Endothelial cell (in vitro differentiated cells): ENCODE measurements at regions not wholly inside any gene's neighbourhood (a gene's known extent, or its start where the extent isn't known, plus 50 kb on each side); places are given as distances from the start of the nearest gene placed in this dataset.

Experiments used
- DNase-seq: peaks from one replicate; pipeline ENCODE4 v3.0.0; 2021; ENCODE audit warnings: low spot score
- H3K27ac Mint-ChIP-seq: one replicate; pipeline ENCODE4 v1.8.0; 2021; ENCODE audit warnings: mixed read lengths, inconsistent platforms; ENCODE audit not compliant: unreplicated experiment
- H3K27me3 Mint-ChIP-seq: one replicate; pipeline ENCODE4 v1.8.0; 2021; ENCODE audit warnings: mild to moderate bottlenecking, moderate library complexity, mixed read lengths, inconsistent platforms; ENCODE audit not compliant: unreplicated experiment
- H3K36me3 Mint-ChIP-seq: one replicate; pipeline ENCODE4 v1.8.0; 2021; ENCODE audit warnings: mild to moderate bottlenecking, low read depth, mixed read lengths, inconsistent platforms; ENCODE audit not compliant: unreplicated experiment
- H3K4me1 Mint-ChIP-seq: one replicate; pipeline ENCODE4 v1.8.0; 2021; ENCODE audit warnings: mild to moderate bottlenecking, mixed read lengths, inconsistent platforms; ENCODE audit not compliant: unreplicated experiment
- H3K4me3 Mint-ChIP-seq: one replicate; pipeline ENCODE4 v1.8.0; 2021; ENCODE audit warnings: mild to moderate bottlenecking, mixed read lengths, inconsistent platforms; ENCODE audit not compliant: unreplicated experiment
- H3K9me3 Mint-ChIP-seq: one replicate; pipeline ENCODE4 v1.8.0; 2021; ENCODE audit warnings: mixed read lengths, inconsistent platforms; ENCODE audit not compliant: unreplicated experiment
- TF ChIP-seq, protein P1 (sequence below): fragments of 200-600 bp; sonication (generic); IDR thresholded peaks from one replicate; pipeline ENCODE4 v1.5.0; 2021; ENCODE audit warnings: antibody characterized with exemption; ENCODE audit not compliant: unreplicated experiment

DNA sequence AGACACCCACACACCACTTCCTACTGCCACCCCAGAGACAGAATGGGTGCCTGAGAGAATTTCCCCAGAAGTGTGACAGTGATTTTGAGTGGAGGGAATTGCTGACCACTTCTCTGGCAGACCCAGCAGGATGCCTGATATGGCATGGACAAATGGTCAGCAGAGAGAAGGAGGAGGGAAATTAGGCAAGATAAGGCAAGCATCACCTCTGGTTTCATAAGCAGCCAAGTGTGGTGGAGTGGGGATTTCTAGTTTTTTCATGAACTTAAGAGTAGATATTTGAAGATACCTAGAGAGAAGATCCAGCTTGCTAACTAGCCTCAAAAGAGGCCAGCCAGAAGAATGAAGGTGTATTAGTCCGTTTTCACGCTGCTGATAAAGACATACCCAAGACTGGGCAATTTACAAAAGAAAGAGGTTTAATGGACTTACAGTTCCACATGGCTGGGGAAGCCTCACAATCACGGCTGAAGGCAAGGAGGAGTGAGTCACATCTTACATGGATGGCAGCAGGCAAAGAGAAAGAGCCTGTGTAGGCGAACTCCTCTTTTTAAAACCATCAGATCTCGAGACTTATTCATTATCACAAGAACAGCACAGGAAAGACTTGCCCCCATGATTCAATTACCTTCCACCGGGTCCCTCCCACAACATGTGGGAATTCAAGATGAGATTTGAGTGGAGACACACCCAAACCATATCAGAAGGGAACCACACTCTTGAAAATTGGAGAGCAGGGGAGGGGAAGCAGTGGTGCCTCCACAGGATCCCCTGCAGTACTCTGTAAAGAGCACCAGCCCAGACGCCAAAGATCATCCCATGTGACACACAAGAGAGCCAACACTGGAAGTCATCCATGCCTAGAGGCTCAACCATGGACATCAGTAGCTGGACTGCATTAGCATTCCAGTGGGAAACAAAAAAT, 64.2 kb downstream of the RBM43 start:
- TF ChIP-seq, protein P1, sequence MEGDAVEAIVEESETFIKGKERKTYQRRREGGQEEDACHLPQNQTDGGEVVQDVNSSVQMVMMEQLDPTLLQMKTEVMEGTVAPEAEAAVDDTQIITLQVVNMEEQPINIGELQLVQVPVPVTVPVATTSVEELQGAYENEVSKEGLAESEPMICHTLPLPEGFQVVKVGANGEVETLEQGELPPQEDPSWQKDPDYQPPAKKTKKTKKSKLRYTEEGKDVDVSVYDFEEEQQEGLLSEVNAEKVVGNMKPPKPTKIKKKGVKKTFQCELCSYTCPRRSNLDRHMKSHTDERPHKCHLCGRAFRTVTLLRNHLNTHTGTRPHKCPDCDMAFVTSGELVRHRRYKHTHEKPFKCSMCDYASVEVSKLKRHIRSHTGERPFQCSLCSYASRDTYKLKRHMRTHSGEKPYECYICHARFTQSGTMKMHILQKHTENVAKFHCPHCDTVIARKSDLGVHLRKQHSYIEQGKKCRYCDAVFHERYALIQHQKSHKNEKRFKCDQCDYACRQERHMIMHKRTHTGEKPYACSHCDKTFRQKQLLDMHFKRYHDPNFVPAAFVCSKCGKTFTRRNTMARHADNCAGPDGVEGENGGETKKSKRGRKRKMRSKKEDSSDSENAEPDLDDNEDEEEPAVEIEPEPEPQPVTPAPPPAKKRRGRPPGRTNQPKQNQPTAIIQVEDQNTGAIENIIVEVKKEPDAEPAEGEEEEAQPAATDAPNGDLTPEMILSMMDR, result no peak
- H3K4me3 Mint-ChIP-seq, result no peak overlapping the region
- no peaks in the 10 kb centered on the region for H3K36me3 Mint-ChIP-seq
- peaks cover 1% of the 10 kb centered on the region for H3K27me3 Mint-ChIP-seq
- H3K9me3 Mint-ChIP-seq, result no peaks in the 10 kb centered on the region
- no peak overlapping the region for H3K27ac Mint-ChIP-seq
- DNase-seq, result no peak
- peaks cover 12% of the 10 kb centered on the region for H3K4me1 Mint-ChIP-seq

DNA sequence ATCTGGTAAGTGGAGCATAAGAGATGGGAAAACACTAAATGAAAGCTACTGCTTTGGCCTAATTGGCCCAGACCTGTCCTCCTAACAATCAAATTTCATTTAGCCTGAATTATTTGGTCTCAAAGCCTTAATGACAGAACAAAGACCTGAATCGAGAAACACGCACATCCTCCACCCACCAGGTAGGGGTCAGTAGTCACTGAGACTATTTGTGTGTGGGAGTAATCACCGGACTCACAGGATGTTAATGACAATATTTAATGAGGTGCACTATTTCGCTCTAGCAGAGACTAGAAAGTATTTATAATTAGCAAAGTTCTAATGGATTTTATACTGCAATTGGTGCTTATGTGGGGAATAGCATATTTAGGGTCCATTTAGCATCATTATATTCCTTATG, 68.1 kb downstream of the RBM43 start:
- Mint-ChIP-seq H3K36me3 (no peaks in the 10 kb centered on the region), H3K27me3 (peaks cover 1% of the 10 kb centered on the region), H3K9me3 (no peaks in the 10 kb centered on the region), H3K4me3 (no peak overlapping the region), H3K4me1 (peaks cover 12% of the 10 kb centered on the region), H3K27ac (no peak overlapping the region)
- DNase-seq, result no peak
- TF ChIP-seq, protein P1, result no peak

DNA sequence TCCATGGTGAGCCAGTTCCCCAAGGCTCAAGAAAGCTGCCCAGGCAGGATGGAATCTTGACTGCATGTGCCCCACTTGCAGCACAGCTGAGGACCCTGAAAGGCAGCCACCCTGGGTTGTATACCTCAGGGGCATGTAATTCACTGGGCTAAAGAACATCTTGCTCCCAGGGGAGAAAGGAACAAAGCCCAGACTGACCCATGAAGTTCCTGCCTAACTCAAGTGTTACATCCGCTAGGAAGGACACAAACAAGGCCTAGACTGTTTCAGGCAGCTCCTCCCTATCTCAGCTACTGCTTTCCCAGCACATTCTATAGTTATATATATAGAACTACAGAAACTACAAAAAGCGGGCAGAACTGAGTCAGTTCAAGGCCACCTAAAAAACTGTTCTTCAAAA, 69.0 kb downstream of the RBM43 start:
- Mint-ChIP-seq H3K27me3 (no peaks in the 10 kb centered on the region), H3K4me3 (no peak overlapping the region), H3K27ac (no peak overlapping the region), H3K4me1 (peaks cover 12% of the 10 kb centered on the region), H3K36me3 (no peaks in the 10 kb centered on the region), H3K9me3 (no peaks in the 10 kb centered on the region)
- TF ChIP-seq, protein P1, result no peak
- no peak for DNase-seq

DNA sequence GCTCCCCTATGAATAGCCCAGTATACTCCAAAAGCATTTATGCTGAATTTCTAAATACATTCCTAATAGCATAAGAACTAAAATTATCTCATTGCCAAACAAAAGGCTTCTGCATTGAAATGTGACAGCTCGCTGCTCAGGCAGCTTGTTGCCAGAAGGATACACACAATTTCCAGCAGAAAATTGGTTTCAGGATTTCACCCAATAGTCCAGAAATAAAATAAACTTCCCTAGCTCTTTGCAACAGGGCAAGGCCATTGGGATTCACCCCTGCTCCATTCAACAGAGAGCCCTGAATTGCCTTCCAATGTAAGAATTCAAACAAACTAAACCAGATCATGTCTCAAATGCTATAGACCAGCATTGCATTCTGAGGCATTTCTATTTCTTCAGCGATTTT, 70.7 kb downstream of the RBM43 start:
- TF ChIP-seq, protein P1, result no peak
- no peak overlapping the region for H3K27ac Mint-ChIP-seq
- no peak for DNase-seq

DNA sequence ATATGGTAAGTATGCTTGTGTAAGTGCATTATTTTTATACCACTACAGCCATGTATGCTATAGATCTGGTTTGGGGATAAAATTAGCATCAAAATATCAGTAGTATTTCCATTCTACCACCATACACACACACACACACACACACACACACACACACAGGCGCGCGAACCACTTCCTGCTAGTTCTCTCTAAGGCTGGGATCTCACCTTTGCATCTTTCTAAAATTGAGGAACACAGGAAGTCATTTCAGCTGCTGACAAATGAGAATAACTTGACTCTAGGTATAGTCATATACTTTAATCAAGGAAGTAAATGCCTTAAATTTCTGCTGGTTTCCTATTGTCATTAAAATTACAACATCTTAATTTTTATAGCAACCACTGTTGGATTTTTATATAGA, 72.5 kb downstream of the RBM43 start:
- Mint-ChIP-seq H3K27ac (no peak overlapping the region), H3K4me1 (no peaks in the 10 kb centered on the region), H3K9me3 (no peaks in the 10 kb centered on the region), H3K36me3 (no peaks in the 10 kb centered on the region), H3K27me3 (peaks cover 1% of the 10 kb centered on the region), H3K4me3 (no peak overlapping the region)
- TF ChIP-seq, protein P1, result no peak
- no peak for DNase-seq

More for the DNA sequence above, 70.7 kb downstream of the RBM43 start:
- Mint-ChIP-seq H3K4me3 (no peak overlapping the region), H3K36me3 (no peaks in the 10 kb centered on the region), H3K9me3 (no peaks in the 10 kb centered on the region), H3K27me3 (peaks cover under 1% of the 10 kb centered on the region), H3K4me1 (peaks cover 4% of the 10 kb centered on the region)
